Islet precursor cell (in vitro differentiated cells): ENCODE measurements at regions not wholly inside any gene's neighbourhood (a gene's known extent, or its start where the extent isn't known, plus 50 kb on each side); places are given as distances from the start of the nearest gene placed in this dataset.
A peak's percentile ranks its signal among the peaks of the same experiment; 100 is the strongest.
"Not testable (repeated sequence)": the region's sequence is repeated elsewhere in the genome, so short reads cannot be mapped to it uniquely, and the experiment has no call there.

ENCODE experiments used
- DNase-seq: peaks from one replicate; pipeline ENCODE4 v3.0.0-alpha.2; 2018

- no peak for DNase-seq
Observed at GRCh38 chr14:83660597-83660996, 1869.3 kb upstream of the FLRT2 start.

DNA sequence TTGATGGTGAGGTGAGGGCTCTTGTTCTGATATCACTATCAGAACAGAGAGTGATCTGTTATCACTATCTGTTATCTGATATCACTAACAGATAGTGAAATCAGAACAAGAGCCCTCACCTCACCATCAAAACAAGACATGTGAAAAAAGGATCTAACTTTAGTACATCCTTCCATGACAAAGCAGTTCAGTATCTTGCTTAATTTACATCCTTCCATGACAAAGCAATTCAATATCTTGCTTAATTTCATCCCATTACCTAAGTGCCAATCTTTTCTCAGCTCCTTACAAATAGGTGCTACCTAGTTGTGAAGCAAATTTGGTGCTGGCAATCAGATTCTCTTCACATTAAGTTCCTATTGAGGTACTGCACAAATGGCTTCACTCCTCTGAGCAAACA is 1865.6 kb upstream of the FLRT2 start:
- DNase-seq: no peak

GRCh38 chr14:83689265-83689664 is 1840.7 kb upstream of the FLRT2 start:
- no peak for DNase-seq

DNA sequence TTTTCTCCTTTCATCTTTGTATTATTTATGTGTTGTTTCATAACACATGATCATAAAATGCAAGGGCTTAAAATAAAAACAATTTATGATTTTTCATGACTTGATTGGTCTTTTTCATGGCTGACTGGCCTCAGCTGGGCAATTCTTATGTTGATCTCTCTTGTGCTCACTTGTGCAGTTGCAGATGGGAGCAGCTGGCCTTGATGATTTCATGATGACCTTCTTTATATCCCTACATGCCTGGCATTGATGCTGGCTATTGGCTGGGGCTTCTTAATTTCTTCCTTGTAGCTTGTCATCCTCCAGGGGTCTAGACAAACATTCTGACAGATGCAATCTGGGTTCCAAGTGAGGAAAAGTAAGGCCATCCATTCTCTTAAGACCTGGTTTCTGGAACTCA is 1832.8 kb upstream of the FLRT2 start:
- DNase-seq: no peak

DNA sequence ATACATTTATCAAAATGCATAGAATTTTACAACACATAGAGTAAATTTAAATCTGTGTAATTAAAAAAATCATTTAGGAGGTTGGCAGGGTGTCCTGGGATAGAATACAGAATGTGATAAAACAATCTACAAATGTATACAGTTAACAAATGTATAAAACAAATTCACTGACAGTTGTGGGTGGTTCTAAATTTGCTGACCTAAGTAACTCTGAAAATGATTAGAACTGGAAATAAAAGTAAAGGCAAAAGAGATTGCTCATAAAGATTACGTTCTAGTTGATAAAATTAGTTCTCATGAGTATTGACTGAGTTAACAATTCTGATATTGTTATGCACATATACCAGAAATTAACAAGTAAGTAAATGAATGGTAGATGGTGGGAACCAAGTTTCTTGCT is 1827.3 kb upstream of the FLRT2 start:
- DNase-seq: no peak

DNA sequence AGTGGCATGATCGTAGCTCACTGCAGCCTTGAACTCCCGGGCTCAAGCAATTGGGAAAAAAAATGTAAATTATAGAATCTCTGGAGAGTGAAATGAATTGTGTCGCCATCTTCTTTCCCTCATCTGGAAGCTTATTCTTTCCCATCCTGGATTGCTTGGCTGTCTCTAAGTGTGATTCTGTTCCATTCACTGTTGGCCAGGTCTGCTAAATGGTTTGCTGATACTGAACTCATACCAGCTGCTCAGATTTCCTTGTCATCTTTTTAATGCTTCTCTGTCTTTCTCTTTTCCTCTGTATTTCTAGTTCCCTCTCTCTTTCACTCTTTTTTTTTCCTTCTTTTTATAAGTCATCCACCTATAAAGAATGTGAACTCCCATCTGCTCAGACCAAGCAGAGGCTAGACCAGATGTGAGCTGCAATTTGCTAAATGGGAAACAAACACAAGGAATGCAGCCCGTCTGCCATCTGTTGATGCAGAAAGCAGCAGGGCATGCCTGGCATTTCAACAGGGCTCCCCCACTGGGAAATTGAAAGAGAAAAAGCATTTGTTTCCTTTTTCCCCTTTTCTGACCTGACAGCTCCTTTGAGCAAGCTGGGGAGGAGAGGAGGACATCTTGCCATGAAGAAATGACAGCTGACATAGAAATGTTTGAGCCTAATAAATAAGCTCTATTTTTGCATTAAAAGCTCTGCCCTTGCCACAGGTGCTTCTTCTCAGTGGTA is 1823.6 kb upstream of the FLRT2 start:
- DNase-seq: peak; percentile 65

GRCh38 chr14:83707056-83707455 is 1822.9 kb upstream of the FLRT2 start:
- no peak for DNase-seq

GRCh38 chr14:83709116-83709515 is 1820.8 kb upstream of the FLRT2 start:
- DNase-seq: no peak

DNA sequence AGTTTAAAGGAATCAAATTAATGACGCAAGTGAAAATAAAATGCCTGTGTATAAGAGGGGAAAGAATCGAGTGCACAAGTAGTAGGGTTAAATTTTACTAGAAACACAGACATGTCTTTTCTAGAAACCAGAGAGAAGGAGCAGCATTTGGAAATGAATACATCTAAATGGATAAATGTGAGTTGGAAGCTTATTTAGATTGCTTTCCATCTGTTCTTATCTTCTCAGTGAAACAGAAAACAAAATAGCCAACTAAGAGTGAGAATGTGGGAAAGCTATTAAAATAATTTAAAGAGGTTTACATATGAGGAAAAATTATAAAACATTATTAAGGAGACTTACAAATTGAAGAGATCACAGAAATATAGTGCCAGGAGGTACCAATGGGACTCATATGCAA is 1818.9 kb upstream of the FLRT2 start:
- DNase-seq: no peak

- DNase-seq: no peak
Observed at GRCh38 chr14:83712418-83713129, 1817.4 kb upstream of the FLRT2 start.

GRCh38 chr14:83713732-83714131 is 1816.2 kb upstream of the FLRT2 start:
- no peak for DNase-seq

DNA sequence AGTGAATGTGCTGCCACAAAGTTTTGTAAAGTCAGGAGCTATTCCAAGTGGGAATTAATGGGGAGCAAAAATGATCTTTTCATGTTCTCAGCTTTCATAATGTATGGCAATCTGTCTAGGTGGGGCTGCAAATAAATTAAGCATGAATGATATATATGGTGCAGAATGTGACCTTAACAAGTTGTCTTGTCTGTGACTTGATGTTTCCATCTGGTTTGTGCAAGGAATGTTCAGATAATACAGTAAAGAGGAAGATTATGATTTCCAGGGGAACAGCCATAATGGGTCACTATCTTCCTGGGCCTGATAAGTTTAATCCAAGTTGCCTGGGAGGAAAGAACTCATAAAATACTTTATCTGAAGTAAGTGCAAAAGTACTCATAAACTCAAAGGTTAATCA is 1815.8 kb upstream of the FLRT2 start:
- DNase-seq: no peak

DNA sequence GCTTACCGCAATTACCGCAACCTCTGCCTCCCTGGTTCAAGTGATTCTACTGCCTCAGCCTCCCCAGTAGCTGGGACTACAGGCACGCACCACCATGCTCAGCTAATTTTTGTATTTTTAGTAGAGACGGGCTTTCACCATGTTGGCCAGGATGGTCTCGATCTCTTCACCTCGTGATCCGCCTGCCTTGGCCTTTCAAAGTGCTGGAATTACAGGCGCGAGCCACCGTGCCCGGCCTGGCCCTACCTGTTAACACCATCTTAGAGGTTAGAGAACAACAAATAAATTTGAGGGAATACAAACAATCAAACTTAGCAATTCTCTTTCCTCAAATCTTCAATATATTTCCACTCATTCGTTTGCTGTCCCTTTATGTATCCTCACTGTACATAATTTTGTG is 1810.5 kb upstream of the FLRT2 start:
- DNase-seq: not testable (repeated sequence)

- DNase-seq: no peak
Observed at GRCh38 chr14:83733670-83734069, 1796.3 kb upstream of the FLRT2 start.

DNA sequence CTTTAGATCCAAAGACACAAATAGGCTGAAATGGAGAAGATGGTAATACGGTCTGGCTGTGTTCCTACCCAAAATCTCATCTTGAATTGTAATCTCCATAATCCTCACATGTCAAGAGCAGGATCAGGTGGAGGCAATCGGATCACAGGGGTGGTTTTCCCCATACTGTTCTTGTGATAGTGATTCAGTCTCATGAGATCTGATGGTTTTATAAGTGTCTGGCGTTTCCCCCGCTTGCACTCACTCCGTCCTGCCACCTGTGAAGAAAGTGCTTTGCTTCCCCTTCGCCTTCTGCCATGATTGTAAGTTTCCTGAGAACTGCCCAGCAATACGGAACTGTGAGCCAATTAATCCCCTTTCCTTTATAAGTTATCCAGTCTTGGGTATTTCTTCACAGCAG is 1795.5 kb upstream of the FLRT2 start:
- no peak for DNase-seq

GRCh38 chr14:83741269-83741668 is 1788.7 kb upstream of the FLRT2 start:
- no peak for DNase-seq

DNA sequence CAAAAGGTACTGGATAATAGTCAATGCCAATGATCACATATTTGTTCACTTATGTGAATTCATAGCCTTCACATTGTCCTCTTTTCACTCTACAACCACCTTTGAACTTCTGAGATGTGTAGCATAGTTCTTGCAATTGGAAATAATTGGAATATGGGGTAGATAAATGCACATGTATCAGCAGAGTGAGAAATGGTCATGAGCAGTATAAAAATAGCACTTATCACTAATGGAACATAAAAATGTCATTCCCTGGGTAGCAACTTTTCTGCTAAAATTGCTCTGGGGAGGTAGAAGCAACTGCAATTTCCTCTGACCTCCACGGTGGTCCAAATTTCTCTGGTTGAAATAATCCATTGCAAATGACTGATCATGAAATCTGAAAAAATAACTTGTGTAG is 1785.7 kb upstream of the FLRT2 start:
- no peak for DNase-seq

DNA sequence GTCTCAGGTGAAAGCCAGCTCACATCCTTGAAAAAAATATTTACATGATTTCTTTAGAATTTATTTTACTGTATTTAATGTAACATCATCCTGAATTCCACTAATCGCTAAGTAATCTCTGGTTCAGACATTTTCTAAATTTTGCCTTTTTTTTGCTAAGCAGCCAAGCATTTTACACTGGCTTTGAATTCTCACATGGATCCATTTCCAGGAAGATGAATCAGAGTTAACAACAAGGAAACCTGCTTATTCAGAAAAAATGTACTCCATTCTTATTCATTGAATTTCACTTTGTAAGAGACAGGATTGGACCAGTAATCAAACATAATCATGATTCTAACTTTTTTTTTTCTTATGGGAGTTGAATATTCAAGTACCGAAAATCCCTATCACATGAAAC is 1785.1 kb upstream of the FLRT2 start:
- no peak for DNase-seq

DNA sequence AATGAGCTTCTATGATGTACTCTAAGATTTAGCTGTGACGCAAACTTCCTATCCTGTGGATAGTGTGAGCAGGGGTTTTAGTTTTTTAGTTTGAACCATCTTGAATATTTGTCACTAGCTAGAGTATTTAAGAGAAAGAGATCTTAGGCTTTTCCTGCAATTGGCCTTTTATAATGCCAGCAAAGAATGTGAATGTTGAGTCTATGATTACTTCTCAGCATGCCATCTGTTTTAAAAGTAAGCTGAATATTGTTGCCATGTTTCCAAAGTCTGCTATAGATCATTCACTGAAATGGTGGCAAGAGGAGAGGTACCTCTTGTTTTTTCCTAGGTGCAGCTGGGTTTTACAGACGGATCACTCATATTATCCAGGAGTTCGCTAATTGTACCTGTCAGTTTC is 1783.6 kb upstream of the FLRT2 start:
- no peak for DNase-seq

DNA sequence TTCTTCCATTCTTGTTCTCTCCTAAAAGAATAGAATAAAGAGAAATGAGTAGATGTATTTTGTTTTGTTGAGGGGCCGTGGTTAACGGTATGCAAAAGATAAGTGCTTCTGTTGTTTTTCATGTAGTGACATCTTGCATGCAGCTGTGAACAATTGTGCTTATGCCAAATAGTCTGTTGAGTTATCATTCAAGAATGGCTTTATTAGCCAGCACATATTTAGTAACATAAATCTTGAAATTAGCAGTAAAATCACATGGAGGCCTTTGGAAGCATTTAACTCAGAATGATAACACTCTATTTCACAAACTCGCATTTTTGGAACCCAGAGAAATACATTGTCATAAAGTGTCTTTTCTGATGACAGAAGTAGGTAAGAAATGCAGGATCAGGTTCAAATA is 1772.0 kb upstream of the FLRT2 start:
- DNase-seq: no peak

- DNase-seq: peak; percentile 53
Observed at GRCh38 chr14:83764656-83765599, 1765.0 kb upstream of the FLRT2 start.

DNA sequence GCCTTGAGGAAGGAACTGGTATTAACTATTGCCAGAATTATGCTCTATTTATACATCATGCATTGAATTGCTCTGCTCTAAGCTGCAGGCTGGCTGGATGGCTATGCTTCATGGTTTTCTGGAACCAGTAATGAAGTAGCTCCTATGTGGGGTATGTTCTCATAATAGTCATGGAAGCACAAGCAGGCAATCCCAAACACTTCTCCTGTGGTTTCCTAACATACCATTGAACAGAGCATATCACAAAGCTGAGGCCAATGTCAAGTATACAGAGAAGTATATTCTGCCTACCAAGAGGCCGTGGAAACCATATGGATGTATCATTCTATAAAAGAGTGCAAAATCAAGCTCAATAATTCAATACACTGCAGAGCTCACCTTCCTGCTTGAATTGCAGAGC is 1752.4 kb upstream of the FLRT2 start:
- no peak for DNase-seq

DNA sequence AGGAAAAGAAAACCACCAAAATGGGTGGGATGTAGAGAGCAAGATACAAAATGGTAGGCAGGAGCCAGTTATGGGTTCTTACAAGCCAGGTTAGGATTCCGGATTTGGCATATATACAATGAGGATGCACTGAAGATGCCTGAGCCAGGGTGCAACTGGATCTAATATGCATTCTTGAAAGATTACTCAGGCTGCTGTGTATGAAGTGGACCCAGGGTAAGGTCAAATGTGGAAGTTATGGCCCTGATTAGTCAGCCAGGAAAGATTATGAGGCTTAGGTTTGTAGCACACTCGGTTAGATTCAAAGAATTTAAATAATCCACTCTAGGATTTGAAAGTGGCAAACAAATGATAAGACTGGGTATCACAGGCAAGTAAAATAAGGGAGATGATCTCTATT is 1750.7 kb upstream of the FLRT2 start:
- no peak for DNase-seq

DNA sequence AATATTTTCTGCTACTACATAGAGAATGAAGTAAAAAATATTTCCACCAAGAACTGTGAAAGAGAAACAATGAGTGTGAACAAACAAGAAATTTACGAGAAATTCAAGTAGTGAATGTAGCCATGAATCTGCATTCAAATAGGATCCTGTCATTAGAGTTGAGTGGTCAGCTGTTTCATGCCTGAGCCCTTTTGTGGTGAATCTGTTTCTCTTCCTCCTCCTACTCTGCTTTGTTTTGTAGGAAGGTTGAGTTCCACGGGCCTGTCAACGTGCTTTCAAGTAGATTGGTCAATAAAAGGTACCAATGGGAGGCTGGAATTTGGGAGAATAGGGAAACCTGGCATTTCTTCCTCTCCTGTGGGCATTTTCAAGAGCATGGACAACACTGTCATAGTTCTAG is 1749.6 kb upstream of the FLRT2 start:
- DNase-seq: no peak
